ENCODE measurements at regions not wholly inside any gene's neighbourhood (a gene's known extent, or its start where the extent isn't known, plus 50 kb on each side); places are given as distances from the start of the nearest gene placed in this dataset.

DNA sequence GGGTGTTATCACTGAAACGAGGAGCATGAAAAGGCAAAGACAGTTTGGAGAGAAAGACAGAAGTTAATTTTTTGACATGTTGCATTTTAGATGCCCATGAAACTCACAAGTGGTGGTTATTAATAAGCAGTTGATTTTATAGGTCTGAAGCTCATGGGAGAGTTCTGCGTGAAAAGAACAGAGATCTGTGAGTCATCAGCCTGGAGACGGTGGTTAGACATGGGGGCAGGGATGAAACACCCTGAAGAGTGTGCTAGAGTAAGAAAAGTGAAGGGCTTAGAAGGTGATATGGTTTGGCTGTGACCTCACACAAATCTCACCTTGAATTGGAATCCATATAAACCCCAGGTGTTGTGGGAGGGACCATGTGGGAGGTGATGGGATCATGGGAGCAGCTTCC lies 289.1 kb upstream of the ISX start:
- H3K36me3 ChIP-seq: no peaks in the 10 kb centered on the region
- Mint-ChIP-seq H3K9me3 (peaks cover 21% of the 10 kb centered on the region), H3K27me3 (ENCODE audit: insufficient read depth, low read depth) (peaks cover 4% of the 10 kb centered on the region), H3K27ac (no peak overlapping the region), H3K4me3 (no peak overlapping the region), H3K4me1 (no peaks in the 10 kb centered on the region), H3K36me3 (no peaks in the 10 kb centered on the region)
- no peaks in the 10 kb centered on the region for H3K9me3 ChIP-seq (ENCODE audit: low read depth)
- no peak for DNase-seq (ENCODE audit: low spot score)
- H3K9ac ChIP-seq: no peak overlapping the region
- H3K27me3 ChIP-seq: no peaks in the 10 kb centered on the region
- no peak overlapping the region for H2AFZ ChIP-seq (replicated peaks)
- no peaks in the 10 kb centered on the region for H3F3A ChIP-seq (ENCODE audit: low read depth)
- no peak for TF ChIP-seq EZH2 (IDR thresholded peaks at IDR 0.05)
- no peak for TF ChIP-seq EZH2phosphoT487 (IDR thresholded peaks at IDR 0.05)
- TF ChIP-seq, protein P1, sequence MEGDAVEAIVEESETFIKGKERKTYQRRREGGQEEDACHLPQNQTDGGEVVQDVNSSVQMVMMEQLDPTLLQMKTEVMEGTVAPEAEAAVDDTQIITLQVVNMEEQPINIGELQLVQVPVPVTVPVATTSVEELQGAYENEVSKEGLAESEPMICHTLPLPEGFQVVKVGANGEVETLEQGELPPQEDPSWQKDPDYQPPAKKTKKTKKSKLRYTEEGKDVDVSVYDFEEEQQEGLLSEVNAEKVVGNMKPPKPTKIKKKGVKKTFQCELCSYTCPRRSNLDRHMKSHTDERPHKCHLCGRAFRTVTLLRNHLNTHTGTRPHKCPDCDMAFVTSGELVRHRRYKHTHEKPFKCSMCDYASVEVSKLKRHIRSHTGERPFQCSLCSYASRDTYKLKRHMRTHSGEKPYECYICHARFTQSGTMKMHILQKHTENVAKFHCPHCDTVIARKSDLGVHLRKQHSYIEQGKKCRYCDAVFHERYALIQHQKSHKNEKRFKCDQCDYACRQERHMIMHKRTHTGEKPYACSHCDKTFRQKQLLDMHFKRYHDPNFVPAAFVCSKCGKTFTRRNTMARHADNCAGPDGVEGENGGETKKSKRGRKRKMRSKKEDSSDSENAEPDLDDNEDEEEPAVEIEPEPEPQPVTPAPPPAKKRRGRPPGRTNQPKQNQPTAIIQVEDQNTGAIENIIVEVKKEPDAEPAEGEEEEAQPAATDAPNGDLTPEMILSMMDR (IDR thresholded peaks at IDR 0.05): no peak
- no peaks in the 10 kb centered on the region for H3K79me2 ChIP-seq (ENCODE audit: low read depth)
- H3K27ac ChIP-seq: no peak overlapping the region
- no peaks in the 10 kb centered on the region for H4K20me1 ChIP-seq (ENCODE audit: low read depth)
- no peak overlapping the region for H3K4me2 ChIP-seq
- H3K4me3 ChIP-seq: no peak overlapping the region
- peaks cover 3% of the 10 kb centered on the region for H3K4me1 ChIP-seq

DNA sequence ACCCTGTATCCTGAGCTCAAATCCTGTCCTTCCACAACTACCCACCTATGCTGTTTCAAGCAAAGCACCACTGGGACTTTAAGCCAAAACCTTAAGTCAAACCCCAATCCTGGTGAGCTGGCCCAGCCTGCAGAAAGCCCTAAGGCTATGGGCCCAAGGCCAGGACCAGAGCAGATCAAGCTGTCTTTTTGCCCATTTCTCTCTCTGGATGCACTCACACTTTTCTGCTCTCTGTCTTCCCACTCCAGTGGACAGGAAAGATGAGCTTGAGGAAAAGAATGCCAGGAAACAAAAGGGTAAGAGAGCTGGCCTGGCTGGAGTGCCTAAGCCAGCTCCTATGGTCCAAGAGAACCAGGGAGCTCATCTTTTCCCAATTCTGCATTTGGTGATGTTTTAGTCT lies 284.3 kb upstream of the ISX start:
- Histone ChIP-seq H3K9me3 (ENCODE audit: low read depth) (no peaks in the 10 kb centered on the region), H3K9ac (no peak overlapping the region), H3K27ac (no peak overlapping the region), H4K20me1 (ENCODE audit: low read depth) (no peaks in the 10 kb centered on the region), H3K4me1 (peaks cover 13% of the 10 kb centered on the region), H2AFZ (replicated peaks) (no peak overlapping the region), H3F3A (ENCODE audit: low read depth) (peaks cover 8% of the 10 kb centered on the region), H3K4me3 (no peak overlapping the region), H3K36me3 (no peaks in the 10 kb centered on the region), H3K27me3 (no peaks in the 10 kb centered on the region), H3K4me2 (no peak overlapping the region), H3K79me2 (ENCODE audit: low read depth) (no peaks in the 10 kb centered on the region)
- Mint-ChIP-seq H3K27me3 (ENCODE audit: insufficient read depth, low read depth) (peaks cover 7% of the 10 kb centered on the region), H3K27ac (no peak overlapping the region), H3K9me3 (peaks cover 16% of the 10 kb centered on the region), H3K36me3 (no peaks in the 10 kb centered on the region), H3K4me3 (no peak overlapping the region), H3K4me1 (peaks cover 9% of the 10 kb centered on the region)
- TF ChIP-seq EZH2phosphoT487 (IDR thresholded peaks at IDR 0.05) (no peak), EZH2 (IDR thresholded peaks at IDR 0.05) (no peak)
- TF ChIP-seq, protein P1 (IDR thresholded peaks at IDR 0.05): no peak
- DNase-seq (ENCODE audit: low spot score): no peak

DNA sequence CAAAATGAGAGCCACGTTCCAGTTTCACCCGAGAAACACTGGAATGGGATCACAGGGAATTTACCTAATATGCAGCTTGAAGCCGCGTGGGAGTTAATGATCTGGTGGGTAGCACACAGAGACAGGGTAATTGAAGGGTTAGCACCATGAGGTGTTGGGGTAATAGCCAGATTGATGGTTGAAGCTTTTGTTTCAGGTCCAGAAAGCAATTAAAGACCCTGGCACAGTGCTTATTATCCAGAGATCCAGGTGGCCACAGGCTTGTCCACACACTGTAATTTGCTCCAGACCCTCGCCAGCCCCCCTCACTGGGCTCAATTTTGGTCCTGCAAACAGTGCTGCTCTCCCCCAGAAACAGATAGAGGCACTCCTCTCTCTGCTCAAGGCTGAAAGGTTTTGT lies 282.5 kb upstream of the ISX start:
- Histone ChIP-seq H3K9me3 (ENCODE audit: low read depth) (no peaks in the 10 kb centered on the region), H2AFZ (replicated peaks) (peak overlapping the region; percentile 22), H3K9ac (no peak overlapping the region), H3K27me3 (no peaks in the 10 kb centered on the region), H3F3A (ENCODE audit: low read depth) (peaks cover 8% of the 10 kb centered on the region), H3K79me2 (ENCODE audit: low read depth) (no peaks in the 10 kb centered on the region), H3K4me3 (no peak overlapping the region), H4K20me1 (ENCODE audit: low read depth) (no peaks in the 10 kb centered on the region), H3K36me3 (no peaks in the 10 kb centered on the region), H3K4me1 (peaks cover 13% of the 10 kb centered on the region), H3K27ac (no peak overlapping the region), H3K4me2 (peak overlapping the region; percentile 1)
- Mint-ChIP-seq H3K36me3 (no peaks in the 10 kb centered on the region), H3K27ac (no peak overlapping the region), H3K9me3 (peaks cover 8% of the 10 kb centered on the region), H3K4me3 (no peak overlapping the region), H3K27me3 (ENCODE audit: insufficient read depth, low read depth) (peaks cover 3% of the 10 kb centered on the region), H3K4me1 (peaks cover 9% of the 10 kb centered on the region)
- peak; percentile 18 for DNase-seq (ENCODE audit: low spot score)
- no peak for TF ChIP-seq EZH2 (IDR thresholded peaks at IDR 0.05)
- TF ChIP-seq EZH2phosphoT487 (IDR thresholded peaks at IDR 0.05): no peak
- TF ChIP-seq, protein P1 (IDR thresholded peaks at IDR 0.05): no peak
